DMS79 (cell line): ENCODE measurements at regions not wholly inside any gene's neighbourhood (a gene's known extent, or its start where the extent isn't known, plus 50 kb on each side); places are given as distances from the start of the nearest gene placed in this dataset.
"Not testable (repeated sequence)": the region's sequence is repeated elsewhere in the genome, so short reads cannot be mapped to it uniquely, and the experiment has no call there.

Source experiments
- DNase-seq: peaks from one replicate; lab custom pipeline; 2025; lab: John Stamatoyannopoulos, UW

GRCh38 chr4:79266136-79266535 is 59.7 kb downstream of the NAA11 start:
- DNase-seq: no peak

DNA sequence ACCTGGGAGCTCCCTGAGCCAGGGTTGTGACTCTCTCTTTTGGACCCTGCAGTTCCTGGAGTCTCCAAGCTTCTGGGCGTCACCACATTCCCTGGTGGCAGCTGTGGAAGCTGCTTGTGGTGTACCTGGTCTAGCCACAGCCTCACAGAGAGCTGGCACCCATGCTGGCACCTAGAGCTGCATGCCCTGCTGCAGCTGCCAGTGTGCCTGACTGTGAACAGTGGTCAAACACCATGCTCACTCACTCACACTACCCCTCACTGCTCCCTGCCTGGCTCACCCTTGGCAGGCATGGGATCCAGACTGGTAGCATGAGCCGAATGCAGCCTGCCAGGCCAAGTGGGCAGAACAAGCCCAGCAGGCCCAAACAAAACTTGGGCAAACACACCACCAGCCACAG is 66.6 kb downstream of the NAA11 start:
- DNase-seq: no peak

DNA sequence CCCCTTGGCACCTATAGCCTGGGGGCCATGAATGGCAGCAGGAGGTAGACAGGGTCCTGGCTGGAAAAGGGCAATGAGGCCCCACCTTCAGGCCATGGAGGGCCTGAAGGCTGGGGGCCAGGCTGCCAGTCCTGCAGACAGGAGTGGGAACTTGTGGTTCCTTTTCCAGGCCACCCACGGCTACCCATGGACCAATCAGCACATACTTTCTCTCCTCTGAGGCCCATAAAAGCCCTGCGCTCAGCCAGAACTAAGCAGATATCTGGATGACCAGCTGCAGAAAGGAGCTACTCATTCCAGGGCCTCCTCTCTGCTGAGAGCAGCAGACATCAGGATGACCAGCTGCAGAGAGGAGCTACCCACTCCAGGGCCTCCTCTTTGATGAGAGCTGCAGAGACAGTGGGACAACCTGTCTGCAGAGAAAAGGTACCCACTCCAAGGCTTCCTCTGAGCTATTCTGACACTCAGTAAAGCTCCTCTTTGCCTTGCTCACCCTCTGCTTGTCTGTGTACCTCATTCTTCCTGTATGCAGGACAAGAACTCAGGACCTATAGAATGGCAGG is 67.2 kb downstream of the NAA11 start:
- no peak for DNase-seq

DNA sequence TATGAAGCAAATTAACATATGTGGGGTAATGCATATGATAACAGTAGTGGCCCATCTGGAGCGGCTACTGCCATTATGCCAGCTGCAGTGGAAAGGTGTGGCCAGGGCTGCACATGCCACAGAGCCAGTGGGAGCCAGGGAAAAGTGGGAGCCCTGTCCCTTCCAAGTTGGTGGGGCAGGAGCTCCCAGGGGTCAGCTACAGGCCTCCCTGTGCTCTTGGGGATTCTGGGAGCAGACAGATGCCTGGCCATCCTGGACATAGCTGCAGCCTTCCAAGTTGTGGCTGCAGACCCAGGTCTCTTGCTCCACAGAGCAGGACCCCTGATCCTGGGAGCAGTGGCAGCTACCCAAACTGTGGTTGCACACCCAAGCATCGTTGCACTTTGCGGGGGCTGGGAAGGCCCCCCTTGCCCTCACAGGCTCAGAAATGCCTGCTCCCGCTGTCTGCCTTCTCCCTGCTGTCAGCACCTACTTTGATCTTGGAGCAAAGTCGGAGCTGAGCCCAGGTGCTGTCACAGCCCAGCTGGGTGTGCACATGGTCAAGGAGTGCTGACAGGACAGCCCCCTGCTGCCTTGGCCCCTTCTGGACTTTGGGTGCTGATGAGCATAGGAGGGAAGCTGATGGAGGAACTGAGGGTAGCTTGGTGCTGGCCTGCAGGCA is 67.8 kb downstream of the NAA11 start:
- DNase-seq: no peak

DNA sequence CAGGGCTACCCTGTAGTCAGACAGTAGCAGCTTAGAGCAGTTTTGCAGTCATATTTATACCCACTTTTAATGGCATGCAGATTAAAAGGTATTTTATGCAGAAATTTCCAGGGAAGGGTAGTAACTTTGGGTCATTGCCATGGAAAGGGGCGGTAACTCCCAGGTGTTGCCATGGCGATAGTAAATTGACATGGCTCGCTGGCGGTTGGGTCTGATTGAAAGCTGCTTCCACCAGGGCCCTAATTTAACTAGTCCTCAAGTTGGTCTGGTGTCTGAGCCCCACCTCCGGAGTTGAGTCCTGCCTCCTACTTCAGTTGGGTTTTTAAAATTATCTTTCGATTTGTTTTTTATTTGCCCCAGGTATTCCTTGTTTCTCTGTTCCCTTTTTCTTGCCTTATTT is 70.1 kb downstream of the NAA11 start:
- no peak for DNase-seq

GRCh38 chr4:79253924-79254323 is 71.9 kb downstream of the NAA11 start:
- no peak for DNase-seq

GRCh38 chr4:79253168-79253567 is 72.7 kb downstream of the NAA11 start:
- no peak for DNase-seq

DNA sequence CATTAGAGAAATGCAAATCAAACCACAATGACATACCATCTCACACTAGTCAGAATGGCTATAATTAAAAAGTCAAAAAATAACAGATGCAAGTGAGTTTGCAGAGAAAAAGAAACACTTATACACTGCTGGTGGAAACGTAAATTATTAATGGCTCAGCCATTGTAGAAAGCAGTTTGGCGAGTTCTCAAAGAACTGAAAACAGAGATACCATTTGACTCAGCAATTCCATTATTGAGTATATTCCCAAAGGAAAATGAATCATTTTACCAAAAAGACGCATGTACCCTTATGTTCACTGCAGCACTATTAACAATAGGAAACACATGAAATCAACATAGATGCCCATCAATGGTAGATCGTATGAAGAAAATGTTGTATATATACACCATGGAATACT is 75.0 kb downstream of the NAA11 start:
- DNase-seq: no peak

GRCh38 chr4:79249881-79250503 is 75.9 kb downstream of the NAA11 start:
- no peak for DNase-seq

- no peak for DNase-seq
Observed at GRCh38 chr4:79248610-79249009, 77.3 kb downstream of the NAA11 start.

DNA sequence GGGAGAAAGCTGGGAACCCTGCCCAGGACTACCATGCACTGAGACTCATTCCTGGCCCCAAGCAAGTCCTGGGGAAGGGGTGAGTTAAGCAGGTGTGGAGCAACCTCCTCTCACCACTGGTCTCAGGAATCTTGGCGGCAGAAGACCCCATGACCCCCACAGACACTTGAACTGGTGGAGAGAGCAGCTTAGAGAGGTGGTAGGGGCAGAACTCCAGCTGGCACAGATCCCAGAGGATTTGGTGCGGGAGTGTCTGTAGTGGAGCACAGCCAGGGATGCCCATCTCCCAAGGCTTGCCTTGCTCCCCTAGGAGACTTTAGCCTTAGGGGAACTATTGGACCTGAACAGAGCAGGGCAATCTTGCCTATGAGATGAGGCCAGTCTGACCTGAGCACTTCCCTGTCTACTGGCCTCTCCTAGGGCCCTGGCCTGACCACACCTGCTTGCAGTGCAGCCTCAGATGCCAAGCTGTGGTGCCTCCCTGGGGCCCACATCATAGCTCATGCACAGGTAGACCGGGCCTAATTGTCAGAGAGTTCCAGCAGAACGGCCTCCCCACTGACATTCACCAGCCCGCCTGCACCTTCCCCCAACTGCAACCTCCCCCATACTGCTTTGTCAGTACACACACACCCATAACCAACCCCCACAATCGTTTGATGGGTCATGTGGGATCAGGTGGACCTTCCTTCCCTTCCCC is 78.0 kb downstream of the NAA11 start:
- no peak for DNase-seq

DNA sequence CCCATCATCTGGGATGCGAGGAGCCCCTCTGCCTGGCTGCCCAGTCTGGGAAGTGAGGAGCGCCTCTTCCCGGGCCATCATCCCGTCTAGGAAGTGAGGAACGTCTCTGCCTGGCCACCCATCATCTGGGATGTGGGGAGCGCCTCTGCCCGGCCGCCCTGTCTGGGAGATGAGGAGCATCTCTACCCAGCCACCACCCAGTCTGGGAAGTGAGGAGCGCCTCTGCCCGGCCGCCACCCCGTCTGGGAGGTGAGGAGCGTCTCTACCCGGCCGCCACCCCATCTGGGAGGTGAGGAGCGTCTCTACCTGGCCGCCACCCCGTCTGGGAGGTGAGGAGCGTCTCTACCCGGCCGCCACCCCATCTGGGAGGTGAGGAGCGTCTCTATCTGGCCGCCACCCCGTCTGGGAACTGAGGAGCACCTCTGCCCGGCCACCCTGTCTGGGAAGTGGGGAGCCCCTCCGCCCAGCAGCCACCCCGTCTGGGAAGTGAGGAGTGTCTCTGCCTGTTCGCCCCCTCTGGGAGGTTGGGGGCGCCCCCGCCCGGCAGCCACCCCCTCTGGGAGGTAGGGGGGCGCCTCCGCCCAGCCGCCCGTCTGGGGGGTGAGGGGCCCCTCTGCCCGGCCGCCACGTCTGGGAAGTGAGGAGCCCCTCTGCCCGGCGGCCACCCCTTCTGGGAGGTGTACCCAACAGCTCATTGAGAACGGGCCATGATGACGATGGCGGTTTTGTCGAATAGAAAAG is 80.5 kb downstream of the NAA11 start:
- not testable (repeated sequence) for DNase-seq

- DNase-seq: no peak
Observed at GRCh38 chr4:79241846-79242245, 84.0 kb downstream of the NAA11 start.

- DNase-seq: no peak
Observed at GRCh38 chr4:79237851-79238250, 88.0 kb downstream of the NAA11 start.

GRCh38 chr4:79236785-79237184 is 89.1 kb downstream of the NAA11 start:
- DNase-seq: no peak

- DNase-seq: no peak
Observed at GRCh38 chr4:79235095-79235494, 90.8 kb downstream of the NAA11 start.

GRCh38 chr4:79233820-79234219 is 92.0 kb downstream of the NAA11 start:
- DNase-seq: no peak

DNA sequence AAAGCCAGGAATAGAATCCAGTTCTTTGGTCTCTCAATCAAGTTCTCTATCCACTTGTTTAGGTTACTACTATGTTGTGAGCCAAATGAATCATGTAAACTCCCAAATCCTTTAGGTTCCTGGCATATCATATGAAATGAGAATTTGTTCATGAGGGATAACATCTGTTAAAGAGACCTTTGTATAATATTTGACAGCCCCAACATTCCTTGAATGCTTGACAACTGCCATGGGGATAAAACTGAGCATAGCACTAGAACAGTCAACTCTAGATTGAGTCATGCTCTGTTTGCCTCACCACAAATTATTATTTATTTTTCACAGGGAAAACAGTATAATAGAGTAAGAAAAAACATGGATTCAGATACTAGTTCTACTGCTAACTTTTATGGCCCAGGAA is 93.3 kb downstream of the NAA11 start:
- DNase-seq: no peak

- no peak for DNase-seq
Observed at GRCh38 chr4:79227860-79228259, 98.0 kb downstream of the NAA11 start.

DNA sequence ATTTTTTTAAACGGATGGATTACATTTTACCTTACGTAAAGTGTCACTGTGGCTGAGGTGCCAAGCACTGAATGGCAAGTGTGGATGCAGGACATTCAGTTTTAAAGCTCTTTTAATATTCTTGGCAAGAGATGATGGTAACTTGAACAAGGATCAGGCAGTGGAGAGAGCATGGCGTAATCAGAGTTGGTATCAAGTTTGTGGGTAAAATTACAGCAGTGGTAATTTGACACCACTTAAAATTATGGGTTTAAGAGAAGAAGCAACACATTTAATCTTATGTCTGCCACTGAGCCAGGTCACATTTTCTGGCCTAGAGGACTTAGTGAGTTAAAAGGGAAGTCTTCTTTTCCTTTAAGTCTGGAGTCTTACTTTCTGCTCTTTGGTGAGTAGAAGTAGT is 100.5 kb downstream of the NAA11 start:
- no peak for DNase-seq

DNA sequence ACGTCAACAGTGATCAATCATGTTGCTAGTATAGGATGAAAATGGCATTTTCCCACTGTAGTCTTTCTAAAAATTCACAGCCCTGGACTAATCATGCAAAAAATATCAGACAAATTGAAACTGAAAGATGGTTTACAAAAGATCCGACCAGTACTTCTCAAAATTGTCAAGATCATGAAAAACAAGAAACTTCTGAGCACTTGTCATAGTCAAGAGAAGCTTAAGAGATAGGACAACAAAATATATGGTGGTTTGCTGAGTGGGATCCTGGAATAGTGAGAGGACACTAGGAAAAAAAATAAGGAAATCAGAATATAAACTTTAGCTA is 101.1 kb downstream of the NAA11 start:
- no peak for DNase-seq

DNA sequence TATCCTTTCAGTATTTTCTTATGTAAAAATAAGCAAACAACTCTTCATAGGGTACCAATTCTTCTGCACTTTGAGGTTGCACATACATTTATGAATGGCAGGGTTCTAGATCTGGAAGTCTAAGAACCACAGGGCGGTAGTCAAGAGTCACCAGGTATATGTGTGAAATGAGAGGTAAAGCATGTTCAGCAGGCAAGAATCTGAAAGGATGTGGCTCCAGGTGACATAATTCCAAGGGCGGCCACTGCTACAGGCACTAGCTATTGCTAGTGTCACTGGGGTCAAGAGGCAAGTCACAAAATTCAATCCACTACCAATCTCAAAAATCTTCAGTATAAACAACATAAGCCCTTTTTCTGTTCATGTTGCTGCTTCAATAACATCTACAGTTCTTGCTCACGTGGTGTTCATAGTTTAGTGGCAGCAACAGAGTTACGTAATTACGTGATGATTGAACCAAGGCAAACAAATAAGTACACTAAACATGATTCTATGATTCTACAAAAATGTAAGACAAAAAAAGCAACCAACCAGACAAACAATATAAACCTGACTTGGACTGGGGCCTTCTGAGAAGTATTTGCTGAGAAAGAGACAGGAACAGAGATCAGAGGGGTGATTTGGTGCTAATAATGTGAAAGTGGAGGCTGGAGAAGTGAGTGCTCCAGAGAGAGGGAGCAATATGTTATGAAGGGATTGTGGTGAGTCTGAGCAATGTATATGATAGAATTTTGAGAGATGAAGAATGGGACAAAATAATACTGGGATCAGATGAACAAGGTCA is 101.7 kb downstream of the NAA11 start:
- DNase-seq: no peak
